Left ventricle myocardium inferior (tissue), 1 donor: ENCODE measurements at regions not wholly inside any gene's neighbourhood (a gene's known extent, or its start where the extent isn't known, plus 50 kb on each side); places are given as distances from the start of the nearest gene placed in this dataset.
A peak's percentile ranks its signal among the peaks of the same experiment; 100 is the strongest.

Experiments
- DNase-seq: peaks from one replicate; pipeline ENCODE4 v3.0.0-alpha.2; 2020
- H3K27ac ChIP-seq: fragments of 200-600 bp; replicated peaks from 2 replicates; pipeline ENCODE4 v1.8.0; 2021
- H3K27me3 ChIP-seq: fragments of 200-600 bp; 2 replicates; pipeline ENCODE4 v1.8.0; 2021; ENCODE audit warnings: low read depth
- H3K36me3 ChIP-seq: fragments of 200-600 bp; 2 replicates; pipeline ENCODE4 v1.8.0; 2021
- H3K4me1 ChIP-seq: fragments of 200-600 bp; 2 replicates; pipeline ENCODE4 v1.8.0; 2021
- H3K4me3 ChIP-seq: fragments of 200-600 bp; 2 replicates; pipeline ENCODE4 v1.8.0; 2021; ENCODE audit warnings: mild to moderate bottlenecking, moderate library complexity
- H3K9me3 ChIP-seq: fragments of 200-600 bp; replicated peaks from 2 replicates; pipeline ENCODE4 v1.8.0; 2021
- CTCF ChIP-seq: fragments of 200-600 bp; IDR thresholded peaks from 2 replicates; pipeline ENCODE4 v1.8.0; 2021; ENCODE audit warnings: antibody characterized with exemption, mild to moderate bottlenecking, borderline replicate concordance
- intact Hi-C: fragments of 100-400 bp; cut with micrococcal nuclease; formaldehyde crosslinking; loops from one replicate; pipeline ENCODE4 v1.11.0; 2022
- donor health status: DM: no; HTN: yes; CAD: no; lungs with severe emphysema.

- Histone ChIP-seq H3K9me3 (peaks cover 7% of the 10 kb centered on the region), H3K27ac (no peak overlapping the region), H3K4me3 (no peak overlapping the region), H3K27me3 (no peaks in the 10 kb centered on the region), H3K36me3 (no peaks in the 10 kb centered on the region), H3K4me1 (peaks cover 17% of the 10 kb centered on the region)
- DNase-seq: no peak
- intact Hi-C loops: no loop called here
- no peak for TF ChIP-seq CTCF
Observed at GRCh38 chr2:51997571-51997970, 965.6 kb upstream of the NRXN1 start.

- Histone ChIP-seq H3K27me3 (no peaks in the 10 kb centered on the region), H3K4me1 (peaks cover 17% of the 10 kb centered on the region), H3K4me3 (no peak overlapping the region), H3K9me3 (no peaks in the 10 kb centered on the region), H3K36me3 (no peaks in the 10 kb centered on the region), H3K27ac (peak overlapping the region; percentile 75)
- DNase-seq: no peak
- no peak for TF ChIP-seq CTCF
- intact Hi-C loops: no loop called here
Observed at GRCh38 chr2:51995293-51995692, 963.4 kb upstream of the NRXN1 start.

DNA sequence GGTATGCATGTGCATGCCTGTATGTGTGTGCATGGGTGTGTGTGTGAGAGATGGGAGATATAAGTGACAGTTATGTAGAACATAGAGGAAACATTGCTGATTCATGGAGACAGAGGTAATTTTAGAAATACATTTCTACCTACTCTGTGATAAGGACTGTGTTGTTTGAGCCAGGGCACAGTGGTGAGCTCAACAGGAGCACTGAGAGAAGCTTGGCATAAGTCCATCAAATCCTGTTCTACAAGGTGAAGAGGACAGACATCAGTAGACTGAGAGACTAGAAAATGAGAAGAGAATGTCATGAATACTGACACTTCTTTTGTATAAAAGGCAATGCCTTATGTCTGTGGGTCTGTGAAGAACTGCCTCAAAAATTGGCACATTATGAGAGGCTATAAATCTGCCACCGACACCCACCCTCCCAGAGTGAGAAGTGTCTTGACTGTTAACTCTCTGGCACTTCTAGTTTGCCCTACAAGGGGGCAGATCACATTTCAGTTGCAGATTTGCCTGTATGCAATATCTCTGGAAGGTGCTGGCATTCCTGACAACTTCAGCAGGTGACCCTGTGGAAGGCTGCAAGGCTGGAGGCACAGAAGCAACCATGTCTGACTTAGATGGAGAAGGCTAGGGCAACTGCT lies 962.3 kb upstream of the NRXN1 start:
- peak overlapping the region; percentile 75 for H3K27ac ChIP-seq
- no peak overlapping the region for H3K4me3 ChIP-seq
- no peaks in the 10 kb centered on the region for H3K9me3 ChIP-seq
- no peak for DNase-seq
- no peaks in the 10 kb centered on the region for H3K36me3 ChIP-seq
- peaks cover 17% of the 10 kb centered on the region for H3K4me1 ChIP-seq
- no peak for TF ChIP-seq CTCF
- intact Hi-C loops: no loop called here
- no peaks in the 10 kb centered on the region for H3K27me3 ChIP-seq

DNA sequence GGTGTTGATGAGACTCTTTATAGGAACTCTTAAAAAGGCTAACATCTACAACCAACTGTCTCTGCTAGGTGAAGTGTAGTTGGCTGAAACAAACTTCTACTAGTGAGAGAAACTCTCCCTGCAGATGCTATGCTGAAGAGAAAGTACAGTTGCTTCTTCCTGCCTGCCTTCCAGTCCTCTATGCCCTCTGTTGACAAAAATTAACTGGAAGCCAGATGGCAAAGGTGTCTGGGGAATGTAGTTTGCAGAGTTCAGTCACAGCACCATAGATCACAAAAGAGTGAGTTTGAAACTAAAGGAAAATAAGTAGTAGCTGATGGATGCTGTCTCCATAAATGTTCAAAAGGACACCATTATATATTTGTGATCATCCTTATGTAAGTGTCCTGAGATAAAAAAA lies 958.8 kb upstream of the NRXN1 start:
- Histone ChIP-seq H3K4me3 (no peak overlapping the region), H3K9me3 (no peaks in the 10 kb centered on the region), H3K4me1 (peaks cover 11% of the 10 kb centered on the region), H3K27me3 (no peaks in the 10 kb centered on the region), H3K27ac (no peak overlapping the region), H3K36me3 (no peaks in the 10 kb centered on the region)
- no peak for TF ChIP-seq CTCF
- intact Hi-C loops: no loop called here
- no peak for DNase-seq

DNA sequence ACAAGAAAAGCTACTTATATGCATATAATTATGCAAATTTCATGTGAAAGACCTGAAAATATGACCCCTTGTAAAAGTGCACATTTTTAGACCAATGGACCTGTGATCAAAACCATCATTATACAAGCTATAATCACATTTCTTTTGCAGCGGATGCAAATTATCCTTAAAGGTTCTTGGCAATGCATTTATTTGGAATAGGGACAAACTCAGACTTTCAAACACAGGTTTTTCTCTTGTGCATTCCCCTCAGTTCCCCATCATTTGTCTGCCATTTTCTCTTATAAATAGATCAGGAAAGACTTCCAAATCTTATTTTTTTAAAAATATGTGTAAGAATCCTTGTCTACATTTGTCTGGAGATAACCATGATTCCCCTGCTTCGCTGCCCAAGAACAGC lies 954.2 kb upstream of the NRXN1 start:
- intact Hi-C loops: no loop called here
- Histone ChIP-seq H3K9me3 (no peaks in the 10 kb centered on the region), H3K4me1 (no peaks in the 10 kb centered on the region), H3K4me3 (no peak overlapping the region), H3K36me3 (no peaks in the 10 kb centered on the region), H3K27ac (no peak overlapping the region), H3K27me3 (no peaks in the 10 kb centered on the region)
- no peak for TF ChIP-seq CTCF
- DNase-seq: no peak
